Calu3 (cell line): ENCODE measurements at regions not wholly inside any gene's neighbourhood (a gene's known extent, or its start where the extent isn't known, plus 50 kb on each side); places are given as distances from the start of the nearest gene placed in this dataset.

Experiments used
- BruUV-seq: library from RNA; stranded (reverse); fragments of 400-500 nt; replicated peaks from 2 replicates; lab custom pipeline; 2021; lab: Mats Ljungman, UMichigan
- CTCF ChIA-PET: fragments of 300-600 bp; sonication (Branson Sonifier 250); formaldehyde crosslinking; loops from one replicate; lab custom pipeline; 2022; ENCODE audit warnings: antibody characterized with exemption; lab: Charles Lee
- DNase-seq: peaks from one replicate; pipeline ENCODE4 v3.0.0; 2022
- H3K27ac Mint-ChIP-seq: one replicate; pipeline ENCODE4 v1.8.0; 2022; ENCODE audit warnings: mixed read lengths; ENCODE audit not compliant: unreplicated experiment
- H3K27me3 Mint-ChIP-seq: one replicate; pipeline ENCODE4 v1.8.0; 2022; ENCODE audit warnings: mixed read lengths; ENCODE audit not compliant: unreplicated experiment
- H3K36me3 Mint-ChIP-seq: one replicate; pipeline ENCODE4 v1.8.0; 2022; ENCODE audit warnings: mild to moderate bottlenecking, moderate library complexity, mixed read lengths; ENCODE audit not compliant: insufficient read depth, unreplicated experiment
- H3K4me1 Mint-ChIP-seq: one replicate; pipeline ENCODE4 v1.8.0; 2022; ENCODE audit warnings: mild to moderate bottlenecking, low read depth, mixed read lengths; ENCODE audit not compliant: unreplicated experiment
- H3K4me3 Mint-ChIP-seq: one replicate; pipeline ENCODE4 v1.8.0; 2022; ENCODE audit warnings: mild to moderate bottlenecking, low read depth, moderate library complexity, mixed read lengths; ENCODE audit not compliant: unreplicated experiment
- H3K9me3 Mint-ChIP-seq: one replicate; pipeline ENCODE4 v1.8.0; 2022; ENCODE audit warnings: low read depth, mixed read lengths; ENCODE audit not compliant: unreplicated experiment
- CTCF ChIP-seq: fragments of 200-600 bp; IDR thresholded peaks from one replicate; pipeline ENCODE4 v1.8.0; 2022; ENCODE audit warnings: antibody characterized with exemption; ENCODE audit not compliant: unreplicated experiment
- intact Hi-C: fragments of 100-400 bp; cut with micrococcal nuclease; formaldehyde crosslinking; loops from one replicate; pipeline ENCODE4 v1.10.0; 2022; ENCODE audit not compliant: unreplicated experiment

- intact Hi-C loops: no loop called here
- H3K4me1 Mint-ChIP-seq: no peaks in the 10 kb centered on the region
Observed at GRCh38 chr16:50485232-50485631, 63.0 kb upstream of the NKD1 start.

GRCh38 chr16:50482271-50482670, 65.9 kb upstream of the NKD1 start:
- CTCF ChIA-PET: interaction anchor here (0.7 kb wide), 3 partner anchors 23 to 969 kb away, joined by 3 to 6 read pairs (median 3); no protein-coding TSS in a partner anchor
- intact Hi-C loops: no loop called here
- no peak for DNase-seq

More at GRCh38 chr16:50485232-50485631, 63.0 kb upstream of the NKD1 start:
- TF ChIP-seq CTCF: no peak
- H3K4me3 Mint-ChIP-seq: no peak overlapping the region
- H3K27ac Mint-ChIP-seq: no peak overlapping the region
- no TSS peak for BruUV-seq
- CTCF ChIA-PET: no interaction called here
- peaks cover 97% of the 10 kb centered on the region for H3K27me3 Mint-ChIP-seq
- H3K36me3 Mint-ChIP-seq: no peaks in the 10 kb centered on the region
- H3K9me3 Mint-ChIP-seq: peaks cover 3% of the 10 kb centered on the region
- DNase-seq: no peak

GRCh38 chr16:50480206-50480605, 68.0 kb upstream of the NKD1 start:
- no peak for TF ChIP-seq CTCF
- no peaks in the 10 kb centered on the region for H3K36me3 Mint-ChIP-seq
- BruUV-seq: no TSS peak
- DNase-seq: no peak
- CTCF ChIA-PET: no interaction called here
- H3K27me3 Mint-ChIP-seq: peaks cover 98% of the 10 kb centered on the region
- no peak overlapping the region for H3K27ac Mint-ChIP-seq
- H3K9me3 Mint-ChIP-seq: no peaks in the 10 kb centered on the region
- intact Hi-C loops: no loop called here
- no peaks in the 10 kb centered on the region for H3K4me1 Mint-ChIP-seq
- no peak overlapping the region for H3K4me3 Mint-ChIP-seq

More at GRCh38 chr16:50482271-50482670, 65.9 kb upstream of the NKD1 start:
- Mint-ChIP-seq H3K27ac (no peak overlapping the region), H3K36me3 (no peaks in the 10 kb centered on the region), H3K4me1 (no peaks in the 10 kb centered on the region), H3K4me3 (no peak overlapping the region), H3K9me3 (peaks cover 3% of the 10 kb centered on the region), H3K27me3 (peaks cover 97% of the 10 kb centered on the region)
- no peak for TF ChIP-seq CTCF
- BruUV-seq: no TSS peak

GRCh38 chr16:50479771-50480170, 68.4 kb upstream of the NKD1 start:
- no TSS peak for BruUV-seq
- H3K4me1 Mint-ChIP-seq: no peaks in the 10 kb centered on the region
- intact Hi-C loops: no loop called here

More at GRCh38 chr16:50479771-50480170, 68.4 kb upstream of the NKD1 start:
- CTCF ChIA-PET: no interaction called here
- H3K27me3 Mint-ChIP-seq: peaks cover 98% of the 10 kb centered on the region
- TF ChIP-seq CTCF: no peak
- H3K4me3 Mint-ChIP-seq: no peak overlapping the region
- no peaks in the 10 kb centered on the region for H3K36me3 Mint-ChIP-seq
- H3K27ac Mint-ChIP-seq: no peak overlapping the region
- no peaks in the 10 kb centered on the region for H3K9me3 Mint-ChIP-seq
- no peak for DNase-seq
